Memory B cell (primary cell): ENCODE measurements at regions not wholly inside any gene's neighbourhood (a gene's known extent, or its start where the extent isn't known, plus 50 kb on each side); places are given as distances from the start of the nearest gene placed in this dataset.
"Not testable (repeated sequence)": the region's sequence is repeated elsewhere in the genome, so short reads cannot be mapped to it uniquely, and the experiment has no call there.

Experiments used
- ATAC-seq: fragments of 150-1000 bp; cut with Tn5 transposase; 2 replicates; pipeline ENCODE4 v1.10.0; 2021; ENCODE audit warnings: low read depth, mild to moderate bottlenecking, moderate library complexity
- DNase-seq, 2 donors: peaks; one replicate each; pipeline ENCODE4 v3.0.0; 2022; ENCODE audit warnings: low spot score in 2 of 2
- H3K27ac Mint-ChIP-seq: one replicate; pipeline ENCODE4 v1.8.0; 2022; ENCODE audit warnings: mild to moderate bottlenecking, moderate library complexity, mixed read lengths
- H3K27me3 Mint-ChIP-seq: one replicate; pipeline ENCODE4 v1.8.0; 2022; ENCODE audit warnings: mixed read lengths
- H3K36me3 Mint-ChIP-seq: one replicate; pipeline ENCODE4 v1.8.0; 2022; ENCODE audit warnings: mild to moderate bottlenecking, mixed read lengths
- H3K4me1 Mint-ChIP-seq: one replicate; pipeline ENCODE4 v1.8.0; 2022; ENCODE audit warnings: mixed read lengths
- H3K4me3 Mint-ChIP-seq: one replicate; pipeline ENCODE4 v1.8.0; 2022; ENCODE audit warnings: mild to moderate bottlenecking, moderate library complexity, mixed read lengths
- H3K9me3 Mint-ChIP-seq: one replicate; pipeline ENCODE4 v1.8.0; 2022; ENCODE audit warnings: mixed read lengths

GRCh38 chr13:19362946-19363510 lies 181.4 kb upstream of the TUBA3C start:
- no peak for ATAC-seq
- no peak overlapping the region for H3K4me3 Mint-ChIP-seq
- no peaks in the 10 kb centered on the region for H3K36me3 Mint-ChIP-seq
- no peak for DNase-seq
- no peak overlapping the region for H3K27ac Mint-ChIP-seq
- no peaks in the 10 kb centered on the region for H3K4me1 Mint-ChIP-seq
- no peaks in the 10 kb centered on the region for H3K9me3 Mint-ChIP-seq
- H3K27me3 Mint-ChIP-seq, result no peaks in the 10 kb centered on the region

- H3K4me3 Mint-ChIP-seq, H3K27me3 Mint-ChIP-seq, DNase-seq, H3K27ac Mint-ChIP-seq, H3K9me3 Mint-ChIP-seq, ATAC-seq, H3K36me3 Mint-ChIP-seq, H3K4me1 Mint-ChIP-seq: not testable (repeated sequence)
These were observed 178.1 kb upstream of the TUBA3C start for GRCh38 chr13:19359697-19360096.

- peaks cover 4% of the 10 kb centered on the region for H3K27me3 Mint-ChIP-seq
- H3K36me3 Mint-ChIP-seq, result no peaks in the 10 kb centered on the region
- H3K4me3 Mint-ChIP-seq, result no peak overlapping the region
- no peak for DNase-seq
- H3K4me1 Mint-ChIP-seq, result peaks cover 2% of the 10 kb centered on the region
- no peaks in the 10 kb centered on the region for H3K9me3 Mint-ChIP-seq
- no peak overlapping the region for H3K27ac Mint-ChIP-seq
- ATAC-seq, result no peak
These were observed 164.3 kb upstream of the TUBA3C start for GRCh38 chr13:19345916-19346422.

- Mint-ChIP-seq H3K9me3 (no peaks in the 10 kb centered on the region), H3K27me3 (peaks cover 5% of the 10 kb centered on the region), H3K4me1 (peaks cover 2% of the 10 kb centered on the region), H3K36me3 (no peaks in the 10 kb centered on the region), H3K27ac (no peak overlapping the region), H3K4me3 (peak overlapping the region; percentile 77)
- ATAC-seq (no peak), DNase-seq (no peak)
These were observed 163.5 kb upstream of the TUBA3C start for GRCh38 chr13:19345158-19345557.

GRCh38 chr13:19344585-19345120 lies 163.0 kb upstream of the TUBA3C start:
- not testable (repeated sequence) for H3K27ac Mint-ChIP-seq, H3K27me3 Mint-ChIP-seq, H3K36me3 Mint-ChIP-seq, H3K9me3 Mint-ChIP-seq, H3K4me1 Mint-ChIP-seq
- peak overlapping the region; percentile 77 for H3K4me3 Mint-ChIP-seq
- DNase-seq (peak in 1 of 2 donors; percentile 9), ATAC-seq (peak; percentile 59)

GRCh38 chr13:19332378-19332777 lies 150.8 kb upstream of the TUBA3C start:
- H3K27ac Mint-ChIP-seq, result no peak overlapping the region
- DNase-seq, result no peak
- no peaks in the 10 kb centered on the region for H3K4me1 Mint-ChIP-seq
- no peaks in the 10 kb centered on the region for H3K9me3 Mint-ChIP-seq
- H3K4me3 Mint-ChIP-seq, result no peak overlapping the region
- H3K27me3 Mint-ChIP-seq, result no peaks in the 10 kb centered on the region
- no peaks in the 10 kb centered on the region for H3K36me3 Mint-ChIP-seq
- ATAC-seq, result no peak

GRCh38 chr13:19329365-19329764 lies 147.7 kb upstream of the TUBA3C start:
- no peak for DNase-seq
- H3K27me3 Mint-ChIP-seq, result no peaks in the 10 kb centered on the region
- H3K36me3 Mint-ChIP-seq, result no peaks in the 10 kb centered on the region
- no peaks in the 10 kb centered on the region for H3K4me1 Mint-ChIP-seq
- no peaks in the 10 kb centered on the region for H3K9me3 Mint-ChIP-seq
- no peak for ATAC-seq
- H3K27ac Mint-ChIP-seq, result no peak overlapping the region
- no peak overlapping the region for H3K4me3 Mint-ChIP-seq

- Mint-ChIP-seq H3K4me3 (no peak overlapping the region), H3K27ac (no peak overlapping the region), H3K36me3 (no peaks in the 10 kb centered on the region), H3K27me3 (no peaks in the 10 kb centered on the region), H3K9me3 (peaks cover 1% of the 10 kb centered on the region), H3K4me1 (no peaks in the 10 kb centered on the region)
- ATAC-seq (no peak), DNase-seq (no peak)
These were observed 142.7 kb upstream of the TUBA3C start for GRCh38 chr13:19324325-19324724.

GRCh38 chr13:19321222-19321621 lies 139.6 kb upstream of the TUBA3C start:
- ATAC-seq, result no peak
- no peaks in the 10 kb centered on the region for H3K4me1 Mint-ChIP-seq
- peaks cover 1% of the 10 kb centered on the region for H3K9me3 Mint-ChIP-seq
- no peaks in the 10 kb centered on the region for H3K36me3 Mint-ChIP-seq
- no peaks in the 10 kb centered on the region for H3K27me3 Mint-ChIP-seq
- H3K4me3 Mint-ChIP-seq, result no peak overlapping the region
- no peak overlapping the region for H3K27ac Mint-ChIP-seq
- DNase-seq, result no peak

GRCh38 chr13:19305434-19305833 lies 123.8 kb upstream of the TUBA3C start:
- no peak overlapping the region for H3K27ac Mint-ChIP-seq

GRCh38 chr13:19289180-19289579 lies 107.6 kb upstream of the TUBA3C start:
- Mint-ChIP-seq H3K9me3 (peaks cover 10% of the 10 kb centered on the region), H3K27me3 (no peaks in the 10 kb centered on the region), H3K4me1 (no peaks in the 10 kb centered on the region), H3K27ac (no peak overlapping the region), H3K4me3 (no peak overlapping the region), H3K36me3 (no peaks in the 10 kb centered on the region)
- no peak for DNase-seq
- no peak for ATAC-seq

More at GRCh38 chr13:19305434-19305833, 123.8 kb upstream of the TUBA3C start:
- Mint-ChIP-seq H3K4me3 (no peak overlapping the region), H3K4me1 (no peaks in the 10 kb centered on the region), H3K36me3 (no peaks in the 10 kb centered on the region), H3K27me3 (peaks cover 2% of the 10 kb centered on the region), H3K9me3 (peaks cover 3% of the 10 kb centered on the region)
- ATAC-seq (no peak), DNase-seq (no peak)

GRCh38 chr13:19283836-19284235 lies 102.2 kb upstream of the TUBA3C start:
- peaks cover 5% of the 10 kb centered on the region for H3K9me3 Mint-ChIP-seq
- H3K27me3 Mint-ChIP-seq, result no peaks in the 10 kb centered on the region
- no peaks in the 10 kb centered on the region for H3K36me3 Mint-ChIP-seq
- DNase-seq, result no peak
- H3K4me1 Mint-ChIP-seq, result no peaks in the 10 kb centered on the region
- H3K27ac Mint-ChIP-seq, result no peak overlapping the region
- H3K4me3 Mint-ChIP-seq, result no peak overlapping the region
- no peak for ATAC-seq

- H3K36me3 Mint-ChIP-seq, result no peaks in the 10 kb centered on the region
- ATAC-seq (no peak), DNase-seq (no peak)
- peaks cover 6% of the 10 kb centered on the region for H3K9me3 Mint-ChIP-seq
- H3K4me3 Mint-ChIP-seq, result no peak overlapping the region
- no peaks in the 10 kb centered on the region for H3K27me3 Mint-ChIP-seq
- H3K27ac Mint-ChIP-seq, result no peak overlapping the region
- no peaks in the 10 kb centered on the region for H3K4me1 Mint-ChIP-seq
These were observed 86.7 kb upstream of the TUBA3C start for GRCh38 chr13:19268331-19268730.

GRCh38 chr13:19267746-19268145 lies 86.1 kb upstream of the TUBA3C start:
- DNase-seq (no peak), ATAC-seq (no peak)
- Mint-ChIP-seq H3K27me3 (no peaks in the 10 kb centered on the region), H3K4me3 (no peak overlapping the region), H3K4me1 (no peaks in the 10 kb centered on the region), H3K27ac (no peak overlapping the region), H3K9me3 (peaks cover 5% of the 10 kb centered on the region), H3K36me3 (no peaks in the 10 kb centered on the region)

GRCh38 chr13:19266979-19267378 lies 85.4 kb upstream of the TUBA3C start:
- no peaks in the 10 kb centered on the region for H3K36me3 Mint-ChIP-seq
- DNase-seq (no peak), ATAC-seq (no peak)
- peaks cover 1% of the 10 kb centered on the region for H3K9me3 Mint-ChIP-seq
- H3K4me1 Mint-ChIP-seq, result no peaks in the 10 kb centered on the region
- no peak overlapping the region for H3K27ac Mint-ChIP-seq
- H3K4me3 Mint-ChIP-seq, result no peak overlapping the region
- H3K27me3 Mint-ChIP-seq, result no peaks in the 10 kb centered on the region
